ENCODE measurements at regions not wholly inside any gene's neighbourhood (a gene's known extent, or its start where the extent isn't known, plus 50 kb on each side); places are given as distances from the start of the nearest gene placed in this dataset.
"Not testable (repeated sequence)": the region's sequence is repeated elsewhere in the genome, so short reads cannot be mapped to it uniquely, and the experiment has no call there.

GRCh38 chr5:66441351-66441750, 154.8 kb upstream of the MAST4 start:
- H3F3A ChIP-seq (ENCODE audit: low read depth) = no peaks in the 10 kb centered on the region
- no peak overlapping the region for H2AFZ ChIP-seq (ENCODE audit: low read length)
- no peak overlapping the region for H3K4me2 ChIP-seq (ENCODE audit: low read depth, low read length, poor library complexity, severe bottlenecking)
- H3K9me2 ChIP-seq (replicated peaks; ENCODE audit: low read depth, low read length) = no peaks in the 10 kb centered on the region
- H3K4me1 ChIP-seq (ENCODE audit: insufficient read depth, low read length, poor library complexity, severe bottlenecking) = no peaks in the 10 kb centered on the region
- TF ChIP-seq CTCF (conservative IDR thresholded peaks at IDR 0.05; ENCODE audit: low read length) (no peak), EZH2phosphoT487 (IDR thresholded peaks at IDR 0.05; ENCODE audit: borderline replicate concordance) (no peak)
- H3K9me3 ChIP-seq (ENCODE audit: insufficient read depth, low read depth, low read length) = no peaks in the 10 kb centered on the region
- H3K79me2 ChIP-seq (ENCODE audit: insufficient read depth, low read length) = no peaks in the 10 kb centered on the region
- H3K36me3 ChIP-seq (ENCODE audit: insufficient read depth, low read length) = no peaks in the 10 kb centered on the region
- H3K27me3 ChIP-seq (ENCODE audit: insufficient read depth, low read length, poor library complexity, severe bottlenecking) = no peaks in the 10 kb centered on the region
- H4K20me1 ChIP-seq (ENCODE audit: insufficient read depth, low read length, poor library complexity, severe bottlenecking) = no peaks in the 10 kb centered on the region
- no peak overlapping the region for H3K9ac ChIP-seq (ENCODE audit: low read depth, low read length, poor library complexity, severe bottlenecking)
- no peak overlapping the region for H3K4me3 ChIP-seq (ENCODE audit: low read length, poor library complexity, severe bottlenecking)

GRCh38 chr5:66442951-66443445, 153.2 kb upstream of the MAST4 start:
- Histone ChIP-seq H3K9me3 (ENCODE audit: insufficient read depth, low read depth, low read length) (no peaks in the 10 kb centered on the region), H3K4me1 (ENCODE audit: insufficient read depth, low read length, poor library complexity, severe bottlenecking) (no peaks in the 10 kb centered on the region), H3F3A (ENCODE audit: low read depth) (no peaks in the 10 kb centered on the region), H3K9me2 (replicated peaks; ENCODE audit: low read depth, low read length) (no peaks in the 10 kb centered on the region), H2AFZ (ENCODE audit: low read length) (no peak overlapping the region), H4K20me1 (ENCODE audit: insufficient read depth, low read length, poor library complexity, severe bottlenecking) (no peaks in the 10 kb centered on the region), H3K27me3 (ENCODE audit: insufficient read depth, low read length, poor library complexity, severe bottlenecking) (no peaks in the 10 kb centered on the region), H3K4me3 (ENCODE audit: low read length, poor library complexity, severe bottlenecking) (no peak overlapping the region), H3K36me3 (ENCODE audit: insufficient read depth, low read length) (no peaks in the 10 kb centered on the region), H3K4me2 (ENCODE audit: low read depth, low read length, poor library complexity, severe bottlenecking) (no peak overlapping the region), H3K9ac (ENCODE audit: low read depth, low read length, poor library complexity, severe bottlenecking) (no peak overlapping the region), H3K79me2 (ENCODE audit: insufficient read depth, low read length) (no peaks in the 10 kb centered on the region)
- TF ChIP-seq CTCF (conservative IDR thresholded peaks at IDR 0.05; ENCODE audit: low read length) (no peak), EZH2phosphoT487 (IDR thresholded peaks at IDR 0.05; ENCODE audit: borderline replicate concordance) (no peak)

GRCh38 chr5:66443462-66444130, 152.6 kb upstream of the MAST4 start:
- no peaks in the 10 kb centered on the region for H3K36me3 ChIP-seq (ENCODE audit: insufficient read depth, low read length)
- H3F3A ChIP-seq (ENCODE audit: low read depth) = no peaks in the 10 kb centered on the region
- no peaks in the 10 kb centered on the region for H3K9me2 ChIP-seq (replicated peaks; ENCODE audit: low read depth, low read length)
- H3K4me2 ChIP-seq (ENCODE audit: low read depth, low read length, poor library complexity, severe bottlenecking) = no peak overlapping the region
- no peak for TF ChIP-seq EZH2phosphoT487 (IDR thresholded peaks at IDR 0.05; ENCODE audit: borderline replicate concordance)
- TF ChIP-seq CTCF (conservative IDR thresholded peaks at IDR 0.05; ENCODE audit: low read length) = no peak
- no peak overlapping the region for H3K4me3 ChIP-seq (ENCODE audit: low read length, poor library complexity, severe bottlenecking)
- H3K79me2 ChIP-seq (ENCODE audit: insufficient read depth, low read length) = no peaks in the 10 kb centered on the region
- no peaks in the 10 kb centered on the region for H3K9me3 ChIP-seq (ENCODE audit: insufficient read depth, low read depth, low read length)
- H3K9ac ChIP-seq (ENCODE audit: low read depth, low read length, poor library complexity, severe bottlenecking) = no peak overlapping the region
- H4K20me1 ChIP-seq (ENCODE audit: insufficient read depth, low read length, poor library complexity, severe bottlenecking) = no peaks in the 10 kb centered on the region
- no peak overlapping the region for H2AFZ ChIP-seq (ENCODE audit: low read length)
- H3K4me1 ChIP-seq (ENCODE audit: insufficient read depth, low read length, poor library complexity, severe bottlenecking) = no peaks in the 10 kb centered on the region
- H3K27me3 ChIP-seq (ENCODE audit: insufficient read depth, low read length, poor library complexity, severe bottlenecking) = no peaks in the 10 kb centered on the region

- not testable (repeated sequence) for H3K9me3 ChIP-seq (ENCODE audit: insufficient read depth, low read depth, low read length); H3K79me2 ChIP-seq (ENCODE audit: insufficient read depth, low read length); H2AFZ ChIP-seq (ENCODE audit: low read length); H3K4me1 ChIP-seq (ENCODE audit: insufficient read depth, low read length, poor library complexity, severe bottlenecking); H3K9me2 ChIP-seq (replicated peaks; ENCODE audit: low read depth, low read length); H3F3A ChIP-seq (ENCODE audit: low read depth); H4K20me1 ChIP-seq (ENCODE audit: insufficient read depth, low read length, poor library complexity, severe bottlenecking); H3K36me3 ChIP-seq (ENCODE audit: insufficient read depth, low read length); H3K4me2 ChIP-seq (ENCODE audit: low read depth, low read length, poor library complexity, severe bottlenecking); H3K27me3 ChIP-seq (ENCODE audit: insufficient read depth, low read length, poor library complexity, severe bottlenecking); H3K4me3 ChIP-seq (ENCODE audit: low read length, poor library complexity, severe bottlenecking); H3K9ac ChIP-seq (ENCODE audit: low read depth, low read length, poor library complexity, severe bottlenecking)
These were observed 148.1 kb upstream of the MAST4 start for GRCh38 chr5:66448070-66448469.
